H9 (cell line): ENCODE measurements at regions not wholly inside any gene's neighbourhood (a gene's known extent, or its start where the extent isn't known, plus 50 kb on each side); places are given as distances from the start of the nearest gene placed in this dataset.

ENCODE experiments used
- DNase-seq: peaks from one replicate; pipeline ENCODE4 v3.0.0-alpha.2; 2017
- H2AFZ ChIP-seq: one replicate; pipeline ENCODE4 v1.6.1; 2013; ENCODE audit warnings: mild to moderate bottlenecking, low read length, control low read depth, moderate library complexity
- H2AK5ac ChIP-seq: 2 replicates; pipeline ENCODE4 v1.6.1; 2013; ENCODE audit warnings: low read length, control low read depth, mixed read lengths; ENCODE audit not compliant: insufficient read length
- H2BK120ac ChIP-seq: one replicate; pipeline ENCODE4 v1.6.1; 2013; ENCODE audit warnings: low read depth, mild to moderate bottlenecking, low read length, control low read depth, inconsistent platforms; ENCODE audit not compliant: poor library complexity, severe bottlenecking
- H2BK12ac ChIP-seq: 2 replicates; pipeline ENCODE4 v1.6.1; 2013; ENCODE audit warnings: low read length, control low read depth, mixed read lengths, low read depth; ENCODE audit not compliant: insufficient read length
- H2BK15ac ChIP-seq: 2 replicates; pipeline ENCODE4 v1.6.1; 2013; ENCODE audit warnings: low read depth, low read length, control low read depth
- H2BK20ac ChIP-seq: one replicate; pipeline ENCODE4 v1.6.1; 2013; ENCODE audit warnings: low read depth, mild to moderate bottlenecking, low read length, control low read depth, inconsistent platforms; ENCODE audit not compliant: poor library complexity, severe bottlenecking
- H2BK5ac ChIP-seq: 2 replicates; pipeline ENCODE4 v1.6.1; 2013; ENCODE audit warnings: low read length, control low read depth, mixed read lengths; ENCODE audit not compliant: insufficient read length
- H3K14ac ChIP-seq: 2 replicates; pipeline ENCODE4 v1.6.1; 2013; ENCODE audit warnings: low read length, control low read depth; ENCODE audit not compliant: insufficient read depth
- H3K18ac ChIP-seq: 2 replicates; pipeline ENCODE4 v1.6.1; 2013; ENCODE audit warnings: low read depth, mild to moderate bottlenecking, mixed read lengths, low read length, control low read depth; ENCODE audit not compliant: insufficient read length
- H3K23ac ChIP-seq: 2 replicates; pipeline ENCODE4 v1.6.1; 2013; ENCODE audit warnings: low read length, control low read depth, mixed read lengths, low read depth; ENCODE audit not compliant: insufficient read length
- H3K23me2 ChIP-seq: 2 replicates; pipeline ENCODE4 v1.6.1; 2013; ENCODE audit warnings: low read depth, mild to moderate bottlenecking, mixed read lengths, low read length, control low read depth; ENCODE audit not compliant: insufficient read length, poor library complexity, severe bottlenecking
- H3K27ac ChIP-seq: 2 replicates; pipeline ENCODE4 v1.5.1; 2013; ENCODE audit warnings: low read length, control low read depth, mixed read lengths, low read depth; ENCODE audit not compliant: insufficient read length
- H3K27me3 ChIP-seq: 2 replicates; pipeline ENCODE4 v1.6.1; 2013; ENCODE audit warnings: low read length, control low read depth, inconsistent platforms; ENCODE audit not compliant: insufficient read depth
- H3K4ac ChIP-seq: 2 replicates; pipeline ENCODE4 v1.6.1; 2013; ENCODE audit warnings: low read depth, mild to moderate bottlenecking, control low read depth, inconsistent platforms, low read length, moderate library complexity
- H3K4me1 ChIP-seq: 2 replicates; pipeline ENCODE4 v1.6.1; 2013; ENCODE audit warnings: low read length, control low read depth, inconsistent platforms; ENCODE audit not compliant: insufficient read depth
- H3K4me2 ChIP-seq: 2 replicates; pipeline ENCODE4 v1.6.1; 2013; ENCODE audit warnings: low read length, control low read depth, mixed read lengths; ENCODE audit not compliant: insufficient read length, insufficient read depth
- H3K56ac ChIP-seq: 2 replicates; pipeline ENCODE4 v1.6.1; 2013; ENCODE audit warnings: low read depth, mild to moderate bottlenecking, mixed read lengths, low read length, control low read depth; ENCODE audit not compliant: insufficient read length
- H3K79me1 ChIP-seq: 2 replicates; pipeline ENCODE4 v1.6.1; 2013; ENCODE audit warnings: low read depth, mild to moderate bottlenecking, moderate library complexity, low read length, control low read depth, inconsistent platforms; ENCODE audit not compliant: insufficient read depth, poor library complexity, severe bottlenecking
- H3K79me2 ChIP-seq: 2 replicates; pipeline ENCODE4 v1.6.1; 2013; ENCODE audit warnings: low read length, control low read depth, inconsistent platforms; ENCODE audit not compliant: insufficient read depth
- H3K9ac ChIP-seq: 2 replicates; pipeline ENCODE4 v1.6.1; 2013; ENCODE audit warnings: low read length, control low read depth, mixed read lengths; ENCODE audit not compliant: insufficient read length; ENCODE audit errors: extremely low read depth
- H3K9me3 ChIP-seq: one replicate; pipeline ENCODE4 v1.6.1; 2013; ENCODE audit warnings: low read depth, low read length, inconsistent platforms; ENCODE audit not compliant: control insufficient read depth
- H3T11ph ChIP-seq: one replicate; pipeline ENCODE4 v1.6.1; 2013; ENCODE audit warnings: mild to moderate bottlenecking, low read length, control low read depth, inconsistent platforms
- H4K20me1 ChIP-seq: one replicate; pipeline ENCODE4 v1.6.1; 2013; ENCODE audit not compliant: control insufficient read depth, insufficient read length, insufficient read depth
- H4K5ac ChIP-seq: 2 replicates; pipeline ENCODE4 v1.6.1; 2013; ENCODE audit warnings: low read depth, mild to moderate bottlenecking, mixed read lengths, low read length, control low read depth; ENCODE audit not compliant: insufficient read length
- H4K8ac ChIP-seq: replicated peaks from 2 replicates; pipeline ENCODE4 v1.6.1; 2013; ENCODE audit warnings: low read length, control low read depth, mixed read lengths, low read depth; ENCODE audit not compliant: insufficient read length
- H4K91ac ChIP-seq: 2 replicates; pipeline ENCODE4 v1.6.1; 2013; ENCODE audit warnings: low read depth, mild to moderate bottlenecking, moderate library complexity, mixed read lengths, low read length, control low read depth; ENCODE audit not compliant: insufficient read length
- H3K27ac Mint-ChIP-seq, 3 experiments: 2 replicates in 2 of 3; 3 replicates in 1 of 3; pipeline ENCODE4 v1.8.0; 2020 to 2021; ENCODE audit warnings: mixed read lengths in 3 of 3, mild to moderate bottlenecking in 1 of 3, moderate library complexity in 1 of 3
- H3K27me3 Mint-ChIP-seq: 2 replicates; pipeline ENCODE4 v1.8.0; 2021; ENCODE audit warnings: low read depth, mild to moderate bottlenecking, moderate library complexity, mixed read lengths
- H3K36me3 Mint-ChIP-seq, 3 experiments: 2 replicates in 2 of 3; 3 replicates in 1 of 3; pipeline ENCODE4 v1.8.0; 2020 to 2021; ENCODE audit warnings: low read depth in 3 of 3, mixed read lengths in 3 of 3; ENCODE audit not compliant: insufficient read depth in 1 of 3
- H3K4me1 Mint-ChIP-seq, 2 experiments: 2 replicates each; pipeline ENCODE4 v1.8.0; 2020; ENCODE audit warnings: mixed read lengths in 2 of 2
- H3K4me3 Mint-ChIP-seq, 2 experiments: 2 replicates in 1 of 2; 3 replicates in 1 of 2; pipeline ENCODE4 v1.8.0; 2020 to 2021; ENCODE audit warnings: mild to moderate bottlenecking in 2 of 2, mixed read lengths in 2 of 2, moderate library complexity in 1 of 2
- H3K9me3 Mint-ChIP-seq, 2 experiments: 2 replicates in 1 of 2; 3 replicates in 1 of 2; pipeline ENCODE4 v1.8.0; 2020; ENCODE audit warnings: mild to moderate bottlenecking in 2 of 2, mixed read lengths in 2 of 2, moderate library complexity in 1 of 2
- CTCF ChIP-seq: fragments of 200-600 bp; sonication (generic); conservative IDR thresholded peaks from 3 replicates; pipeline ENCODE4 v1.8.0; 2021; ENCODE audit warnings: antibody characterized with exemption, mild to moderate bottlenecking
- WGBS: extraction: QIAGEN DNeasy Blood & Tissue Kit; methylation state at CpG from one replicate; pipeline ENCODE4 v1.1.7; 2013; ENCODE audit warnings: missing lambda C conversion rate, low lambda C conversion rate, mixed read lengths; ENCODE audit not compliant: insufficient read length; ENCODE audit errors: extremely low coverage; 5-methylcytosine and 5-hydroxymethylcytosine counted together

DNA sequence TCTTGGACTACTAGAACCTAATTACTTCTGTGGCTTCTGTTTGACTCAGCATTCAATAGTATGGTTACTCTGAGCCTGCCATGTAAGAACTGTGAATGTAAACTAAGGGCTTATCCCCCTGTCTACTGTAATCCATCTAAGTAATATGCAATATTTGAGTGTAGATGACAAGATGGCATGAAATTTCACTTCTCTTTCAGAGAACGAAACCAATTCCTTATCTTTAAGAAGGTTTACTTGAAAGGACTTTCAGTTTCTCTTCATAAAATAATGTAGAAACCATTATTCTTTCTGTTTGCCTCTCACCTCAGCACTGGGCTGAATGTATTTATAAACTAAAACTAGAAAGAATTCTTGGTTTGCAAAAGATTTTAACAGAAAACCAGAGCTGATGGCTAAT, 60.4 kb upstream of the ARID2 start:
- no peak overlapping the region for H3K14ac ChIP-seq
- no peak overlapping the region for H2BK12ac ChIP-seq
- no peak overlapping the region for H2BK20ac ChIP-seq
- no peaks in the 10 kb centered on the region for H3K23me2 ChIP-seq
- no peak for TF ChIP-seq CTCF
- H3K79me1 ChIP-seq: no peaks in the 10 kb centered on the region
- no peaks in the 10 kb centered on the region for H3K79me2 ChIP-seq
- no CpG with 5 or more reads among the region's 1 CpG for WGBS
- H3K4me1 ChIP-seq: no peaks in the 10 kb centered on the region
- H3K9me3 ChIP-seq: no peaks in the 10 kb centered on the region
- no peak overlapping the region for H3T11ph ChIP-seq
- H2BK5ac ChIP-seq: no peak overlapping the region
- H2AFZ ChIP-seq: no peak overlapping the region
- no peaks in the 10 kb centered on the region; the same call in 1 of the 2 replicates for H3K27me3 Mint-ChIP-seq
- H3K27ac ChIP-seq: no peak overlapping the region
- no peak overlapping the region for H4K91ac ChIP-seq
- 0 out of 4 replicates have a peak, but pooled peaks cover 3 to 6% of the 10 kb centered on the region in 2 experiments for H3K4me1 Mint-ChIP-seq
- H3K4me2 ChIP-seq: no peak overlapping the region
- no peaks in the 10 kb centered on the region for H3K9me3 Mint-ChIP-seq
- no peak overlapping the region for H3K4me3 Mint-ChIP-seq
- H4K8ac ChIP-seq: no peak overlapping the region
- H3K27ac Mint-ChIP-seq: no peak overlapping the region
- no peak overlapping the region for H3K56ac ChIP-seq
- no peaks in the 10 kb centered on the region for H3K27me3 ChIP-seq
- H2BK120ac ChIP-seq: no peak overlapping the region
- no peak overlapping the region for H2BK15ac ChIP-seq
- H3K18ac ChIP-seq: no peak overlapping the region
- no peaks in the 10 kb centered on the region; a peak in 1 of 7 replicates for H3K36me3 Mint-ChIP-seq
- H3K4ac ChIP-seq: no peak overlapping the region
- no peak overlapping the region for H4K5ac ChIP-seq
- no peak for DNase-seq
- no peak overlapping the region for H3K9ac ChIP-seq
- no peak overlapping the region for H3K23ac ChIP-seq
- no peak overlapping the region for H2AK5ac ChIP-seq
- H4K20me1 ChIP-seq: no peaks in the 10 kb centered on the region
